Thyroid gland (tissue), 4 donors: ENCODE measurements at regions not wholly inside any gene's neighbourhood (a gene's known extent, or its start where the extent isn't known, plus 50 kb on each side); places are given as distances from the start of the nearest gene placed in this dataset.

Source experiments
- POLR2A ChIP-seq, 2 donors: fragments of 450-650 bp; IDR thresholded peaks; one replicate each; pipeline ENCODE4 v1.6.1; 2017; ENCODE audit warnings: antibody characterized with exemption in 2 of 2, mild to moderate bottlenecking in 2 of 2, moderate library complexity in 1 of 2
- TF ChIP-seq, protein P1 (sequence below), 6 experiments: fragments of 200-600 bp in 3 of 6; fragments of 450-650 bp in 3 of 6; sonication (generic) in 3 of 6; IDR thresholded peaks; one replicate each; pipeline ENCODE4 v1.5.1; 2016 to 2019; ENCODE audit warnings: antibody characterized with exemption in 6 of 6, mild to moderate bottlenecking in 2 of 6, inconsistent platforms in 1 of 6, moderate library complexity in 1 of 6

DNA sequence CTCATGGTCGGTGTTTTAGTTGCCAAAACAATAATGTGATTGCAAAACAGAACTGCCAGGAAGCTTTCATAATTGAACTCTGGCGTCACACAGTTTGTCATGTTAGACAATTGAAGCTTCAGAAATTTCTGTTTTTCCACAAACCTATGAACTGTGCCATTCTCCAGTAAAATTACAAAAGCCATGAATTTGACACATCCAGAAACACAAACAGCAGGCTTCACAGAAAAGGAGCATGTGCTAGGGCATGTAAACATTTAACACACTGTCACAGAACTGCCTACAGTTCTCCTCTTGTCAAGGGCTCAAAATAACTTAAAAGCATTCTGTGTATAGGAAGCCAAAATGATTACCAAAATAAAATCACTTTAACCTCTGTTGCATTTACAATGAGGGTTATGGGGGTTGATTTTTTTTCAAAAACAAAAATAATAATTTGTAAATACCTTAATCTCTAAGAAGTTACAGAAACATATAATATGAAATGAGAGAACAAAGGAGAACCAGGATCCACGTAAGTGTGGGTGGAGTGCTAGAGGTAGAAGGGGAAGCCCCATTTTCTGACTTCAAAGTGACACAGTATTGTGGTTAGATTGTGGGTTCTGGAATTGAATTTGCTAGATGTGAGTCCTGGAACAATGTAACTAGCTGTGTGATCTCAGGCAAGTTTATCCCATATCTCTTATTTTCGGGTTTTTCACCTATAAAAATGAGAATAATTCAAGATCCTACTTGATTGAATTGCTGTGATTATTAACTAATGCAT, 295.0 kb downstream of the CENPC start:
- TF ChIP-seq, protein P1, sequence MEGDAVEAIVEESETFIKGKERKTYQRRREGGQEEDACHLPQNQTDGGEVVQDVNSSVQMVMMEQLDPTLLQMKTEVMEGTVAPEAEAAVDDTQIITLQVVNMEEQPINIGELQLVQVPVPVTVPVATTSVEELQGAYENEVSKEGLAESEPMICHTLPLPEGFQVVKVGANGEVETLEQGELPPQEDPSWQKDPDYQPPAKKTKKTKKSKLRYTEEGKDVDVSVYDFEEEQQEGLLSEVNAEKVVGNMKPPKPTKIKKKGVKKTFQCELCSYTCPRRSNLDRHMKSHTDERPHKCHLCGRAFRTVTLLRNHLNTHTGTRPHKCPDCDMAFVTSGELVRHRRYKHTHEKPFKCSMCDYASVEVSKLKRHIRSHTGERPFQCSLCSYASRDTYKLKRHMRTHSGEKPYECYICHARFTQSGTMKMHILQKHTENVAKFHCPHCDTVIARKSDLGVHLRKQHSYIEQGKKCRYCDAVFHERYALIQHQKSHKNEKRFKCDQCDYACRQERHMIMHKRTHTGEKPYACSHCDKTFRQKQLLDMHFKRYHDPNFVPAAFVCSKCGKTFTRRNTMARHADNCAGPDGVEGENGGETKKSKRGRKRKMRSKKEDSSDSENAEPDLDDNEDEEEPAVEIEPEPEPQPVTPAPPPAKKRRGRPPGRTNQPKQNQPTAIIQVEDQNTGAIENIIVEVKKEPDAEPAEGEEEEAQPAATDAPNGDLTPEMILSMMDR (IDR thresholded peaks at IDR 0.05): no peak
- TF ChIP-seq POLR2A (IDR thresholded peaks at IDR 0.05): no peak
